HG03460 (cell line): ENCODE measurements at regions not wholly inside any gene's neighbourhood (a gene's known extent, or its start where the extent isn't known, plus 50 kb on each side); places are given as distances from the start of the nearest gene placed in this dataset.

Experiments
- ATAC-seq: cut with Tn5 transposase; IDR thresholded peaks from one replicate; pipeline ENCODE4 v1.9.1; 2021; ENCODE audit not compliant: unreplicated experiment

DNA sequence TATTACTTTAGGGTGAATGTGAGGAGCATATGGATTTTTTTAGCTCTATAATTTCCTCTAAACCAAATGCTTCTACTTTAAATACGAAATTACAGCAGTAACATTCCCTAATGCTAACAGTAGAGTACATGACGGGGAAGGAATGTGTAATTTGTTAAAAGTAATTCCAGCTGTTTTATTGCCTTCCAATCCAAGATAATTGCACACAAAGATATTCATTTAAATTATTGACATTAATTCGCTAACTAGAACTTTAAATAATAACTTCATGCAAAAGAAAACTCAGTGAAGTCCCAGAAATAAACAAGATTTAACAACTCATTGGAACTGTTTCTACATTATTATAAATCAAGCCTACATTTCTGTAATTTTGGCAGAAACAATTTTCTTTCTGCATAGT, 261.4 kb upstream of the CFAP20DC start:
- ATAC-seq = no peak

DNA sequence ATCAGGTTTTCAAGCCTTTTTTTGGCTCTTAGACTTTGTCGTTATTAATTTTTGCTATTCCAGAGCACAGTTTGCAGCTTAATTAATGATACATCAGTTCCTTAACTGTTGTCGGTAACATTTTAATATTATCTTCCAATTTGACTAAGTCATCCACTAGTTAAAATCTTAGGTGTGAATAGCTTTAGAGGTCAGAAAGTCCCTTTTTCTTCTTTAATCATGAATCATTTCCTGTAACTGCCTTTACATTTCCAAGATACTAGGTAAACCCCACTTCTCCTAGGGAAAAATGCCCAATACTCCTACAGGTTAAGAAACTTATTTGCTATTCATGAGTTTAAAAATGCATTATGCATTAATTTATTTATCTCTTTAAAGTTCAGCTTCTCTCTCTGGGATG, 260.9 kb upstream of the CFAP20DC start:
- no peak for ATAC-seq

DNA sequence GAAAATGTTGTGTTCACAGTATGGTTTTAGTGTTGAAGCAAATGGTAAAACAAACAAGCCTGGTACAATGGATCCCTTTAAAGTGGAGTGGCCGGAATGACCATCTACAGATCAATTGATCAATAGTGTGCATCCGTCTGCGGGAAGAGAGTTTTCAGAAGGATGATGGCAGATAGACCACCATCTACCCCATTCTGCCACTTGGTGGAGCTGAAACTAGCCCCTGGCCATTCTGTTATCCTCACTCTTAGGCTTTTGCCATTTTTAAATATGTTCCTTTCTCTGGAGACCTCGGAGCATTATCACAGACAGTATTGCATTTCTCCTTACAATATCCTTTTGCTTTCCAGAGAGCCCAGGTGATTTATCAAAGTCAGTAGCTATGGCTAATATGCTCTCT, 258.9 kb upstream of the CFAP20DC start:
- no peak for ATAC-seq

DNA sequence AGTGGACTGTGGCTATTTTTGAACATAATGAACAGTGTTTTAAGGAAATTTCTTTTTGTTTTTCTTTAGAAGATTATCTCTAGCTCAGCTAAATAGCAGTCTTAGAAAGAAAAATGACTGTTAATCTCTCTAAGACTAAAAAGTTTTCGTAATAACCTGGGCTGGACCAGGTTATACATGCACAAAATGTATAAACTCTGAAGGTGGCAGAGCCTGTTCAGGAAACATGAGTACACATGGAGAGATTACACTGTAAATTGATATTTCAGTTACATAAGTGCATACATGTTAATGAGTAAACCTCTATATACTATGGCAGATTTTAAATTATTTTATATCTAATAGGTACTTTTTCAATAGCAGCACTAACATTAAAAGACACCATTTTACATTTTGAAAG, 258.2 kb upstream of the CFAP20DC start:
- ATAC-seq = no peak

DNA sequence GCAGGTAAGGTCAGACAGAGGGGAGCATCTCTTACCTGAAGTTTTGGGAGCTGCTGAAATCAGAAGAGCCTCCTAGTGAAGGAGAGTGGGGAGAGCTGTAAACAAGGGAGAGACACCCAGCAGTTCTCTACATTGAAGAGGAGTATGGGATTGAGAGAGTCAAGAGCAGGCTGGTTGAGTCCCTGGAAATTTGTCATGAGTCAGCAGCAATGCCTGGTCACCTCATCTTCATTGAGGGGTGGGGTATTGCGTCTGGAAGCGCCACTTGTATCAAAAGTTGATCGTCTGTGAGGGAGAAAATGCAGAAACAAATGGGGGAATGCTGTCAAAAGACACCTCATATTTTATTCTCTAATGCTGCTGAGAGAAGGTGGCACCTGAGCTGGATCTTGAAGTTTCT, 256.6 kb upstream of the CFAP20DC start:
- no peak for ATAC-seq

DNA sequence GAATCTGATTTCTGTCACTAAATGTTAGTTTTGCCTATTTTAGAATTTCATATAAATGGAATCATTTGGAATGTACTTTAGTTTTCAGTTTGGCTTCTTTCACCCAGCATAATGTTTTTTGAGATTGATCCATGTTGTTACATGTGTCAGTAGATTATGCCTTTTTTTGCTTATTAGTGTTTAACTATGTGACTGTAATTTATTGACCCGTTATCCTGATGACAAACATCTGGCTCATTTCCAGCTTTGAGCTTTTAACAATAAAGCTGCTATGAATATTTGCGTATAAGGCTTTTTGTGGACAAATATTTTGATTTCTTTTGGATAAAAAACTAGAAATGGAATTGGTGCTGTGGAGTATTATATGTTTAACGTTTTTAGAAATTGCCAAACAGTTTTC, 254.5 kb upstream of the CFAP20DC start:
- no peak for ATAC-seq

DNA sequence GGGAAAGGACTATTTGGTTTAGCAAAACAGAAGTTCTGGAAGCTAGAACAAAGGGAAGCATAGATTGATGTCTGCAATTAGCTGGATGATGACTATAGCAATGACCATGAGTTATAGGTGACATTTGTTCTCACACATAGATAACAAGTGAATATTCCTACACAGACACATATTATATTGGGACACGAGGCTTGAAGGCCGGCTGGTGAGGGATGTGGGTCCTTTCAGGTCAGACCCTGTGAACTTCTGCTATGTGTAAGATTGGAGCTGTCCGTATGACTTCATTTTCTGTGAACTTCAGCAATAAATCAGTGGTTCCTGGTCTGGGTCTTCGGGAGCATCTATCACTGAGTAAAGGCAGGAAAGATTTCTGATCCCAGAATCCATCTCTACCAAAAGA, 253.6 kb upstream of the CFAP20DC start:
- no peak for ATAC-seq

DNA sequence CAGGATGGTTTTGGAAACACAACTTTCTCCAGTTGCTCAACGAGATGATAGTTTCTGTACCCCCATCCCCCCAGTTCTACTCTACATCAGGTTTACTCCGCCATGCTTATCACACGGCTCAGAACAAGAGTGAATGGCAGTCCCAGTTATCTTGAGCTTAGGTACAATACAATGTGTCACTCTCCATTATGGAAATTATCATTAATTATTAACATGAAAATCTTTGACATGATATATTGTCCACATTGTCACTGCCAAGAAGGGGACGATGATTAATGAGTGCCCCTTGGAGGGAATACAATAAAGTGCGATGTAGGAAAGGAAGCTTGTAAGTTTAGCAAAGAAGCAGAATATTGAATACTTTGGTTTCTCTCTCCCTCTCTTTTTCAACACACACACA, 252.6 kb upstream of the CFAP20DC start:
- ATAC-seq = no peak

DNA sequence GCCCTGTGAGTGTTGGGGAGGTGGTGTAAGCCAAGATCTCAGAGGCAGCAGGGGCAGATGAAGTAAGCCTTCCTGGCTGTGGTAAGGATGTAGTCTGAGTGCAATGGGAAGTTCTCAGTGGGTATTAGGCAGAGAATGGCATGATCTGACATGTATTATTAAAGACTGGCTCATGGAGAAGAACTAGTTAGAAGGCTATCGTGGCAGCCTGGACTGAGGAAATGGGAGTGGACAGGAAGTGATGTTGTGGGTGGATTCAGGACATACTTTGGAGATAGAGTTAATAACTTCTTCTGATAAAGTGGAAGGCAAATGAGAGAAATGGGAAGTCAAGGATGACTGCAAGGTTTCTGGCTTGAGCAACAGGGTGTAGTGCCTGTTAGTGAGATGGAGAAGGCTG, 250.9 kb upstream of the CFAP20DC start:
- no peak for ATAC-seq

DNA sequence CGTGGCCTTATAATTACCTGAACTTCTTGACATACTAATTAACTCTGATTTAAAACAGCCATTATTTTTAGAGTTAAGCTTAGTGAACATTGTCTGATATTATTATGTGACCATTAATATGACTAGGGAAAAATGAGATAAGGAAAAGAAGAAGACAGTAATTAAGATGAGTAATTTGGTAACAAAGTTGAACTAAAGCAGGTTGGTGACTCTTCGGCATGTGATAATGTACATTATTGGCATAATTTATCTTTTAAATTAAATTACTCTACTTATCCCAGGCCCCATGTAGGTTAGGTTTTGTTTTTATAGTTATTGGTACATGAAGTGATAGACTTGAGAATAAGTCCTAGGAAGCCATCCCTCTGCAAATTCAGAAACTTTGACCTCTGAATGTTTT, 249.7 kb upstream of the CFAP20DC start:
- no peak for ATAC-seq

DNA sequence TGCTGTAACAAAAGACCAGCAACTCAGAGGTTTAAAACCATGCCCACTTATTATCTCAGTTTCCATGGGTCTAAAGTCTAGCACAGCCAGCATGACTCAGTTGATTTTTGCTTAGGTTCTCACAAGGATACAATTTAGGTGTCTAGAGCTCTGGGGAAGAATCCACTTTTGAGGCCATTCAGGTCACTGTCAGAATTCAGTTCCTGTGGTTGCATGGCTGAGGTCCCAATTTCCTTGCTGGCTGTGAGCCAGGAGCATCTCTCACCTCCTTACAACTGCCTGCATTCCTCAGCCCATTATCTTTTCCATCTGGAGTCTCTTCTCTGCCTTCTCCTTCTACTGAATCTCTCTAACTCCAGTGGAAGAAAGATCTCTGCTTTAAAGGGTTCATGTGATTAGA, 240.5 kb upstream of the CFAP20DC start:
- ATAC-seq = no peak

DNA sequence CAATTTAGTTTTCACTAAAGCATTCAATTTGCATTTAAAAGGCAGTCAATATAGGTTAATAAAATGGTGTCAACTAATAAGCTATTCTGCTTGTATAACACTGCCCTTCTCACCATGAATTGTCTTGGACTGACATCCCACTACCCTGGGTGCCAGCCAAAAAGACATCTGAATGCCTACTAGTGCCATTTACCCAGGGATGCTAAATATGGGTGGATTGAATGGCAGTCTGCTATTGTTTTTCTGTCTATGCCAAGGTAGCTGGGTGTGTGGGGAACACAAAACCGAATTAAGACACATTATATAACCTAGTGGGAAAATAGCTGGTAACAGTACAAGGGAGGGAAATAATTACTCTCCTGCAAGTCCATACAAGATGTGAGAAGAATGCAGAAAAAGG, 240.0 kb upstream of the CFAP20DC start:
- ATAC-seq = no peak

DNA sequence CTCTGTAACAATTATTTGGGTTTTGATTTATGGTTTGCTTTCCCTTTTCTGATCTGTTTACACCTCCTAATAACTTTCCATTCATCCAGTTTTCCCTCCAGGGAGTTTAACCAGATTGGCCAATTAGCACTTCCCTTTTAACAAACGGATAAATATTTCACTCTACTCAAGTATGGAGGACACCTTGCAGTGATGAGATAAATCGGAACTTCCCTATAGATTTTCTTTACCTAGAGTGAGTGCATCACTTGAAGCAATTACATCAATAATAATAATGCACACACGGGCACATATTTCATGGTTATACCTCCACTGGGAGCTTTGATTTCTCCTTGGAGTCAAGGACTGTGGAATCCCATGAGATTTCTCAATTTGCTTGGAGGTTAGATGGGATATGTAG, 239.1 kb upstream of the CFAP20DC start:
- no peak for ATAC-seq

DNA sequence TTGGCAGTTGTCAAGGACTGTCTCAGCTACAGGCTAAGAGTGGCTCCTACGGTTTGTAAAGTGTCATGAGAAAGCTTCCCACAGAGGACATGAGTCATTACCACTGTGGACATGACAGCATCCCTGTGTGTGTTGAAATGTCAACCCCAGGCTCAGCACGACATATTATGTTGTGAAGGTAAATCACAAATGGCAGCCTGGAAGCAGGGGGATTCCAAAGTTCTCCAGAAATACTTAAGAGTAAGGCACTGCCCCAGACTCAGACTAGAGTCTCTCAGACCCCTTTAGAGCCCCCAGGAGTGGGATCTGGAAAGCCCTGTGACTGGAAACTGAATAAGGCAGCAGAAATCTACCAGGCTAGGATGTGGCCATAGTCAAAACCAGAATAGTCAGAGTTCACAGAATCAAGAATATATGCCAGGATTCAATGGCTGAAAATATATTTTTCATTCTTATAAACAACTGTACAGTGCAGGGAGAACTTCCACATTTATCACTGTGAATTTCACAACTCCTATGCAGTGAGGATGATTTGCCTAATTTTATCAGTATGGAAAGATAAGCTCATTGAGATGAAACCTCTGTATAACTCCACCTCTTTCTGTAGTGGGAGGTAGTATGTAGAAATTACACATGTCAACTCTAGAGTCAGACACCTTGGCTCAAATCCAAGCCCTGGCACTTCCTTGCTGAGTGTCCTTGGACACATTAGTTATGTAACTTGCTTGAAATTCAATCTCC, 237.1 kb upstream of the CFAP20DC start:
- ATAC-seq = no peak

DNA sequence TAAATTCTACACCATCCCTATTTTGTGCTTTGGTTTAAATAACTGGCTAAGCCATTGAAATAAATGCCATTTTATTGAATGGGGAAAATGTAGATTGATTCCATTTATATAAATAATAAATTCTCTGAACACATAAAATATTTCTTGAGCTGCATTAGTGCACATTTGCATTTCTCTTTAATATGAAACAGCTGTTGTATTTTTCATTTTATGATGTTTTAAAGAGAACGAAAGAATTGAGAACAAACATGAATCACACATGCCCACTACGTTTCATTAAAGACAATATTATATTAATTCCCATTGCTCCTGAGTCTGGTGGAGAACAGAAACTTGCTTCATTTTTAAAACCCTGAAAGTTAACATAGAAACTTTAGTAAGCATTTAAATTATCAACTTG, 235.7 kb upstream of the CFAP20DC start:
- no peak for ATAC-seq

DNA sequence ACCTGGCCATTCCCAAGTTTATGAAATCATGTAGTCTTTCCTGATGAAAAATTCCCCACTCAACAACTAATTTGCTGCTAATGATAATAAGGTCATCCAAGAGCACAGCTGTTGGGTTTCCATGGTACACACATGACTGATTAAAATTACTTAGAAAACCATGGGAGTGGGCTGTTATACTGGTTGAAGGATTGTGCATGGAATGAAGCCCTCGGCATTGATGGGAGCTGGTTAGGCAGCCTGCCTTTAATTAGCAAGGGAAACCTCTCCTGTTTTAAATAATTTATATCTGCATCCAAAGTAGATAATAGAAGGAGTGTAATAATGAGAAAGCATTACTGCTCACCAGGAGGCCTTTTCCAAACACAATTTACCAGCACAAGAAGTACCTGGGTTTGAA, 235.1 kb upstream of the CFAP20DC start:
- ATAC-seq = no peak

DNA sequence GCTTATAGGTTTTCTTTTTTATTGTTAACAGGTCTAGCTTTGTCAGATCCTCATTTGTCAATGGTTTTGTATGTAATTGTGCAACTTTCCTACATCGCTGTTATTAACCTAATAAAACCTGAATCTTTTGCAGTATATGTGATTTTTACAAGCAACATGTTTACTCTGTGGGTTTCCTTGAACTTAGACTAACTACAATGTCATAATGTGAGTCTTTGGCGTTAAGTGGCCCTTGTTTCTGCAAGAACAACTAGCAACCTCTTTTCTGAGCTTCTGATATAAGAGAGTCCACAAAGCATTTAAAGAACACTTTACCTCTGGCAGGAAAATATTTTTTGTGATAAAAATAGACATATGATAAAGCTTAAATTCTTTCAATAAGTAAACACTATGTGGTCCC, 230.3 kb upstream of the CFAP20DC start:
- ATAC-seq = no peak

DNA sequence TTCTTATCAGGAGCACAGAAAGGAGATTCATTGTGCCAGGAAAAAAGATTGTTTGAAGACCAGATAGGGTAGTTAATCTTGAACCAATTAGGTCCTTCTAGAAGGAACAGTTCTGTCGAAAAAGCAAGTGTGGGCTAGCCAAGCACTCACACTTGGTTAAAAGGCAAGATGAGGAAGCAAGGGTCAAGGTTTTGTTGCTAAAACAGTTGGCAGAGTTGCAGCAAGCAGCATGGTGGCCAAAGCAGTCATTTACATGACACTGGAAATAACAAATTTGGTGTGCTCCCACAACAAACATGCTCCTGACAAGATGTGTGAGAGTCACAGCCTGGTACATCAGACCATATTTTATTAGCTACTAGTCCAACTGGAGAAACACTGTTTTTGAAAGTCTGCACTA, 228.0 kb upstream of the CFAP20DC start:
- no peak for ATAC-seq

DNA sequence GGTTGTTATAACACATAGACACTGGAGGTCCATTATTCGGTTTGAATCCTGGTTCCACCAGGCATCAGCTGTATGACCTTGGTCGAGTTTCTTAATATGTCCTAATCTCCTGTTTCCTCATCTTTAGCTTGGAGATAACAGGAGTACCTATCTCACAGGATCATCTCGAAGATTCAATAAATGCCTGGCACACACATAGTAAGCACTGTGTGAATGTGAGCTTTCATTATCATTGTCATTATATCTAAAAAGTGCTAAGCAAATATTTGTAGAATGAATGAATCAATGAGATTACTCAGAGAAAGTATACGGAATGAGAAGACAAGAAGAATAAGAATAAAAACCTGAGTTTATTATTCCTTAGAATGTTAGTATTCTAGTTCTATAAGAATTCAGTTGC, 227.4 kb upstream of the CFAP20DC start:
- ATAC-seq = no peak

DNA sequence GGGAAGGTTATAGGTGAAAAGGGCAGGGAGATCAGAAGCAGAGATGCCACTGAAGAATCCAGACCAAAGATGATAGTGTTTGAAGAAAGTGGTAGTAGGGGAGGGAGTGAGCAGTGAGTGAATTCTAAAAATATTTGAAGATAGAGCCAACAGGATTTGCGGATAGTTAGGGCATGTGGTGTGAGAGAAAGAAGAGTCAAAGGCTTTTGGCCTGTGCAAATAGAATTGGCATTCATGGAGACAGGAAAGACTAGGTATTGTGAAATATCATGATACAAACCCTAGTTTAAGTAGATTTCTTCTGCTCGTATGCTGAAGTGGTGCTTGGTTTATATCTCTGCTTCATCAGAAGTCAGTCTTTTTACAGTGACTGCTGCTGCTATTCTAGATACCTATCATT, 224.2 kb upstream of the CFAP20DC start:
- no peak for ATAC-seq

DNA sequence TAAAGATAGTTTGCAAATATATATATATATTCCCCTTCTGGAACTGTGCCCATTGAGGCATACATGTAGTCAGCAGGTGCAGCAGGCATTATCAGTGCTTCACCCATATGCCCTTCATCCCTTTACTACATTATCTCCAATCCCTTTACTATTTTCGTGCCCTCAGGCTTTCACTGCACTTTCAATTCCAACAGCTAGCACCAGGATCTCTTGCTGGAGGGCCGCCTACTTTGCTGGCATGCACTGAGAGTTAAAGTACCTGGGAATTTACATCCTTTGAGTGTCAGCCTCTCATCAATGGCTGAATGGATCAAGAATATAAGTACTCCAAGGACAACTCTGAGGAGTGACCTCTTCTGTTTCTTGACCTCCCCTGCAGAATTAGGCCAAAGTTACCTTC, 222.1 kb upstream of the CFAP20DC start:
- no peak for ATAC-seq

DNA sequence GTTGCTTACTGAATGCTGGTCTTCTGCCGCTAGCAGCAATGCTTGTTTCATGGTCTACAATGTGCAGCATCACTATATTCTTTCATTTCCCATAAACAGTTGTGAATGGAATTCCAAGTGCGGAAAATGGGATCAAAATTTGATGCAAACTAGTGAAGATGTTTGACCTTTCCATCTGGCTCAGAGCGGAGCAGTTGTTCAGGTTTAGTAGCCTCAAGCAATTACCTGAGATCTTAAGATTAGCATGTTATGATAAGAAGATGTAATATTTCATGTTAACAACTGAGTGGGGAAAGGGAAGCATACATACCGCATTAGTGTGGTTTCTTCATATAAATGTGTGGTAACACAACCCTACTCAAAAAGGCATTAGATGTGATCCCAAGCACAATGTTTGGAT, 221.1 kb upstream of the CFAP20DC start:
- ATAC-seq = no peak

DNA sequence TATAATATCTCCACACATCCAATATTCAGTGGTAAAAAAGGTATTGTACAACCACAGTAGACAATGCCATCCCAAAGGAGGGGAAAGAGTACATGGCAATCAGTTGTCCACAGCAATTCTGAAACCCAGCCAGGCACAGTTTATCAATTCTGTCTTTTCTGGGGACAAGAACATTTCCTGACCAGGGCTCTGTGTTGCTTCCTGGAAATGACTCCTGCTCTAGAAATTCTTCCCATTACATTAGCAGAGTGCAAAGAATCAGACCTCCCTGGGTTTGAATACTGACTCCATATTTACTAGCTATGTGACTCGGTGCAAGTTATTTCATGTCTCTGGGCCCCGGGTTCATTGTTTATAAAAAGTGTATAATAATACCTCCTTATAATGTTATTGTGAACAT, 220.4 kb upstream of the CFAP20DC start:
- no peak for ATAC-seq

DNA sequence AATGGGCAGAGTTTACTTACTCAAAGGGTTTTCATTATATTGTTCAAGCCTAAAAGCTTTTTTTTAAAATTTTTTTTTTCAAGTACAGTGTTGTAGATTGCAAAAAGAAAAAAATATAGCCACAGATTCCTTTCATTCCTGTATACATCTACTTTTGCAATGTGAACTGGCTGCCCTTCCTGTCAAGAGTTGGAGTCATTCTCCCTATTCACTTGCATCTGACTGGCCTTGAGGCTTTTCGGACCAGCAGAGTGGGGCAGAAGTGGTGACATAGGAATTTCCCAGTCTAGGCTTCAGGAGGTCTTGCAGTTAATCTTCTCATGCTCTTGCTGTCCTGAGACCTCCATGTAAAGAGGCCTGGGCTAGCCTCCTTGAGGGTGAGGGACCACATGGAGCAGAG, 218.3 kb upstream of the CFAP20DC start:
- no peak for ATAC-seq
